Natural killer cell (primary cell): ENCODE measurements at regions not wholly inside any gene's neighbourhood (a gene's known extent, or its start where the extent isn't known, plus 50 kb on each side); places are given as distances from the start of the nearest gene placed in this dataset.

ENCODE experiments used
- ATAC-seq, 3 donors: fragments of 150-1000 bp in 2 of 3; fragments of 200-7000 bp in 1 of 3; cut with Tn5 transposase; 1 replicate in 1 of 3; 2 replicates in 2 of 3; pipeline ENCODE4 v1.10.0; 2021; ENCODE audit warnings: mild to moderate bottlenecking in 2 of 3, moderate library complexity in 2 of 3
- DNase-seq, 2 donors: peaks; one replicate each; pipeline versions ENCODE4 v3.0.0 to v3.0.0-alpha.2; 2013 to 2021; ENCODE audit warnings: mixed read lengths in 1 of 2
- H3K27ac ChIP-seq: one replicate; pipeline ENCODE4 v1.5.1; 2013; ENCODE audit warnings: mild to moderate bottlenecking, low read length
- H3K27me3 ChIP-seq: one replicate; pipeline ENCODE4 v1.6.1; 2013; ENCODE audit warnings: low read length; ENCODE audit not compliant: control insufficient read depth, insufficient read depth
- H3K36me3 ChIP-seq: one replicate; pipeline ENCODE4 v1.6.1; 2013; ENCODE audit warnings: low read length; ENCODE audit not compliant: control insufficient read depth, insufficient read depth
- H3K4me1 ChIP-seq: one replicate; pipeline ENCODE4 v1.6.1; 2013; ENCODE audit warnings: low read length; ENCODE audit not compliant: control insufficient read depth, insufficient read depth
- H3K4me3 ChIP-seq: one replicate; pipeline ENCODE4 v1.5.1; 2013; ENCODE audit warnings: low read length
- H3K9me3 ChIP-seq: one replicate; pipeline ENCODE4 v1.6.1; 2013; ENCODE audit warnings: low read length; ENCODE audit not compliant: control insufficient read depth, insufficient read depth
- H3K27ac Mint-ChIP-seq, 2 donors: one replicate each; pipeline ENCODE4 v1.8.0; 2022; ENCODE audit warnings: mild to moderate bottlenecking in 2 of 2, mixed read lengths in 2 of 2, moderate library complexity in 1 of 2
- H3K27me3 Mint-ChIP-seq, 2 donors: one replicate each; pipeline ENCODE4 v1.8.0; 2022; ENCODE audit warnings: low read depth in 2 of 2, mixed read lengths in 2 of 2
- H3K36me3 Mint-ChIP-seq: one replicate; pipeline ENCODE4 v1.8.0; 2022; ENCODE audit warnings: mixed read lengths
- H3K4me1 Mint-ChIP-seq, 2 donors: one replicate each; pipeline ENCODE4 v1.8.0; 2022; ENCODE audit warnings: mixed read lengths in 2 of 2
- H3K4me3 Mint-ChIP-seq: one replicate; pipeline ENCODE4 v1.8.0; 2022; ENCODE audit warnings: mild to moderate bottlenecking, moderate library complexity, mixed read lengths
- H3K9me3 Mint-ChIP-seq, 2 donors: one replicate each; pipeline ENCODE4 v1.8.0; 2022; ENCODE audit warnings: mixed read lengths in 2 of 2
- WGBS: methylation state at CpG from one replicate; pipeline ENCODE4 v1.1.7; 2013; ENCODE audit warnings: missing lambda C conversion rate; ENCODE audit not compliant: insufficient coverage; 5-methylcytosine and 5-hydroxymethylcytosine counted together
- intact Hi-C: fragments of 100-400 bp; cut with micrococcal nuclease; formaldehyde crosslinking; loops from one replicate; pipeline ENCODE4 v1.14.2; 2022
- TF ChIP-seq, protein P1 (sequence below): fragments of 200-600 bp; IDR thresholded peaks from one replicate; pipeline ENCODE4 v1.8.0; 2022; ENCODE audit warnings: antibody characterized with exemption

DNA sequence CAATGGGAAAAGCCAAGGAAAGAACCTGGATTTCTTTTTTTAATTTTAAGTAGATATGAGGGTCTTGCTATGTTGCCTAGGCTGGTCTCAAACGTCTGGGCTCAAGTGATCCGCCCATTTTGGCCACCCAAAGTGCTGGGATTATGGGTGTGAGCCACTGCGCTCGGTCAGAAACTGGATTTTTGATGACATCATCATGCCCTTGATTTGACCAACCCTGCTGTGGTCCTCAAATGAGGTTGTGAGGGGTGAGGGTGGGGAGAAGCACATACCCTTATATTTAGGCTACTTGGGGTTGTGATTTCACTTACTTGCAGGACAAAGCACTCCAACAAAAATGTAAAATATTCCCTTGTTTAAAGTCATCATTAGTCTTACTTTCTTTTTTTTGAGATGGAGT is 70.4 kb downstream of the C3orf38 start:
- no peaks in the 10 kb centered on the region for H3K36me3 Mint-ChIP-seq
- no peaks in the 10 kb centered on the region for H3K4me1 Mint-ChIP-seq
- intact Hi-C loops = no loop called here
- no peak for DNase-seq
- TF ChIP-seq, protein P1, sequence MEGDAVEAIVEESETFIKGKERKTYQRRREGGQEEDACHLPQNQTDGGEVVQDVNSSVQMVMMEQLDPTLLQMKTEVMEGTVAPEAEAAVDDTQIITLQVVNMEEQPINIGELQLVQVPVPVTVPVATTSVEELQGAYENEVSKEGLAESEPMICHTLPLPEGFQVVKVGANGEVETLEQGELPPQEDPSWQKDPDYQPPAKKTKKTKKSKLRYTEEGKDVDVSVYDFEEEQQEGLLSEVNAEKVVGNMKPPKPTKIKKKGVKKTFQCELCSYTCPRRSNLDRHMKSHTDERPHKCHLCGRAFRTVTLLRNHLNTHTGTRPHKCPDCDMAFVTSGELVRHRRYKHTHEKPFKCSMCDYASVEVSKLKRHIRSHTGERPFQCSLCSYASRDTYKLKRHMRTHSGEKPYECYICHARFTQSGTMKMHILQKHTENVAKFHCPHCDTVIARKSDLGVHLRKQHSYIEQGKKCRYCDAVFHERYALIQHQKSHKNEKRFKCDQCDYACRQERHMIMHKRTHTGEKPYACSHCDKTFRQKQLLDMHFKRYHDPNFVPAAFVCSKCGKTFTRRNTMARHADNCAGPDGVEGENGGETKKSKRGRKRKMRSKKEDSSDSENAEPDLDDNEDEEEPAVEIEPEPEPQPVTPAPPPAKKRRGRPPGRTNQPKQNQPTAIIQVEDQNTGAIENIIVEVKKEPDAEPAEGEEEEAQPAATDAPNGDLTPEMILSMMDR = no peak
- no peak overlapping the region for H3K27ac ChIP-seq
- H3K27me3 ChIP-seq = no peaks in the 10 kb centered on the region
- WGBS = 64% methylated on average over 4 of the region's 4 CpGs
- H3K9me3 Mint-ChIP-seq = peaks cover 0 to under 1% of the 10 kb centered on the region in 2 donors
- no peaks in the 10 kb centered on the region for H3K36me3 ChIP-seq
- no peaks in the 10 kb centered on the region for H3K4me1 ChIP-seq
- no peaks in the 10 kb centered on the region for H3K27me3 Mint-ChIP-seq
- H3K27ac Mint-ChIP-seq = no peak overlapping the region
- H3K4me3 ChIP-seq = no peak overlapping the region
- no peak for ATAC-seq
- no peaks in the 10 kb centered on the region for H3K9me3 ChIP-seq
- no peak overlapping the region for H3K4me3 Mint-ChIP-seq

DNA sequence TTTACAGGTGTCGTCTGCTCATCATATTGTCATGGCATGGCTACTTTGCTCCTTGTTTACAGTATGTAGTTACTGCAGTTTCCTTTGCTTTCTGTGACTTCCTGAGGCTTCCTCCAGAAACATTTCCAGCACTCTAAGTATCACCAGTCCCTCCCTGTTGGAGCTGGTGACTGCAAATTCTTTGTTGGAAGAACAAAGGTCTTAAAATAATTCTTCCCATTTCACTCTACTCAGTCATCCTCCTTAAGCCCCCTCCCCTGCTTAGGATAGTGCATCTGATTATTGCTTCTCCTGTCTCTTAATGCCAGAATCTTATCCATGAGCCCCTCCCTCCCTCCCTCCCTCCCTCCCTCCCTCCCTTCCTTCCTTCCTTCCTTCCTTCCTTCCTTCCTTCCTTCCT is 72.0 kb downstream of the C3orf38 start:
- Mint-ChIP-seq H3K4me1 (no peaks in the 10 kb centered on the region), H3K4me3 (no peak overlapping the region), H3K27me3 (no peaks in the 10 kb centered on the region), H3K27ac (no peak overlapping the region), H3K9me3 (no peaks in the 10 kb centered on the region), H3K36me3 (no peaks in the 10 kb centered on the region)
- DNase-seq (no peak), ATAC-seq (no peak)
- intact Hi-C loops = no loop called here
- H3K4me1 ChIP-seq = no peaks in the 10 kb centered on the region
- H3K27ac ChIP-seq = no peak overlapping the region
- TF ChIP-seq, protein P1 = no peak
- H3K4me3 ChIP-seq = no peak overlapping the region
- H3K36me3 ChIP-seq = no peaks in the 10 kb centered on the region
- no peaks in the 10 kb centered on the region for H3K9me3 ChIP-seq
- H3K27me3 ChIP-seq = no peaks in the 10 kb centered on the region
- 90% methylated on average over 1 of the region's 1 CpG for WGBS

DNA sequence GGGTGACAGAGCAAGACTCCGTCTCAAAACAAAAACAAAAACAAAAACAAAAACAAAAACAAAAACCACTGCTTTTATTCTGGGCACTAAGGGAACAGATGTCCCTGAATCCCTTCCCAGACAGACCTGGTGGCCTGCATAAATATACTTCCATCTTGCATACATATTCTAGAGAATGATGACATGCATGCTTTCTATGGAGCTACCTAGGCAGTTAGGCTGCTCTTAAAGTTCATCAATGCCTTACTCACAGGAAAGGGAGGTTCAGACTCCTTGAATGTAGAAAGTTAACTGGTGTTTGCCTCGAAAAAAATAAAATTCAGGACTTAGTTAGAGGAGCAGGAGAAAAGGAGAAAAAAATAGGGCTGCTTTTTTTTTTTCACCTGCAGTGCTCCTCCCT is 72.6 kb downstream of the C3orf38 start:
- Mint-ChIP-seq H3K4me3 (no peak overlapping the region), H3K9me3 (no peaks in the 10 kb centered on the region), H3K36me3 (no peaks in the 10 kb centered on the region), H3K4me1 (no peaks in the 10 kb centered on the region), H3K27me3 (no peaks in the 10 kb centered on the region), H3K27ac (no peak overlapping the region)
- no peak overlapping the region for H3K4me3 ChIP-seq
- WGBS = 68% methylated on average over 2 of the region's 2 CpGs
- DNase-seq = no peak
- no peaks in the 10 kb centered on the region for H3K27me3 ChIP-seq
- no peak overlapping the region for H3K27ac ChIP-seq
- H3K9me3 ChIP-seq = no peaks in the 10 kb centered on the region
- no peak for ATAC-seq
- TF ChIP-seq, protein P1 = no peak
- H3K36me3 ChIP-seq = no peaks in the 10 kb centered on the region
- intact Hi-C loops = no loop called here
- no peaks in the 10 kb centered on the region for H3K4me1 ChIP-seq

DNA sequence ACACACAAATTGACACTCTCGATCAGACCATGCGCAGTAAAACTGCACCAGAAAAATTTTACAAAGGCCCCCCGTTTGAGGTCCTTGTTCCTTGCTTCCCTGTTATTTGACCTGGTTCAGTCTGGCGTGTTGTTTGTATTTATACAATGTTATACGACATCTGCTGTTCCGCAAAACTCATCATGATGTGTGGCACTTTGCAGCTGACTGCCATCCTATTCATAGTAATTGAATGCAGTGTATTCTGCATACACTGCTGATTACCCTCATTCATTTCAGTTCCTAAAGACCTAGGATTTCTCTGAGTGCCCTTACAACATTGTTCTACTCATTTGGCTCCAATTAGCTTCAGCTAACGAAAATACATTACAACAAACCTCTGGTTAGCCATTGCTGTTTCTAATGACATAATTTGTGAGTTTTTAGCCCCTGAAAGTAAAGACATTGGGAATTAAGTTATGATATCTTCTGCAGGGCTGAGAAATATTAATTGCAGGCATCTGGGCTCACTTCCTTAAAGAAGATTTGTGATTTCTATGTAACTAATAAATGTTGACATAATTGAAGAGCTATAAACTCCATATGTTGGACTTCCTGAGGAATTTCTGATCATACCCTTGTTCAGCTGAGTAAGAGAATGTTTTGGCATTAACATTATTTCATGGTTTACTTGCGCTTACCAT is 75.7 kb downstream of the C3orf38 start:
- Mint-ChIP-seq H3K36me3 (no peaks in the 10 kb centered on the region), H3K27me3 (no peaks in the 10 kb centered on the region), H3K4me1 (no peaks in the 10 kb centered on the region), H3K27ac (no peak overlapping the region), H3K9me3 (peaks cover 0 to 2% of the 10 kb centered on the region in 2 donors), H3K4me3 (no peak overlapping the region)
- ATAC-seq (no peak), DNase-seq (no peak)
- 94% methylated on average over 7 of the region's 8 CpGs for WGBS
- intact Hi-C loops = no loop called here
- TF ChIP-seq, protein P1 = no peak
- H3K4me1 ChIP-seq = no peaks in the 10 kb centered on the region
- H3K4me3 ChIP-seq = no peak overlapping the region
- no peaks in the 10 kb centered on the region for H3K27me3 ChIP-seq
- H3K9me3 ChIP-seq = no peaks in the 10 kb centered on the region
- no peaks in the 10 kb centered on the region for H3K36me3 ChIP-seq
- H3K27ac ChIP-seq = no peak overlapping the region
